ENCODE measurements at regions not wholly inside any gene's neighbourhood (a gene's known extent, or its start where the extent isn't known, plus 50 kb on each side); places are given as distances from the start of the nearest gene placed in this dataset.

GRCh38 chr1:188228623-188229022 is 1399.9 kb downstream of the PLA2G4A start:
- Mint-ChIP-seq H3K4me3 (ENCODE audit: unreplicated experiment) (no peak overlapping the region), H3K4me1 (ENCODE audit: low read depth) (no peaks in the 10 kb centered on the region), H3K9me3 (ENCODE audit: low read depth) (peaks cover 16% of the 10 kb centered on the region), H3K36me3 (ENCODE audit: low read depth) (peaks cover 3% of the 10 kb centered on the region), H3K27ac (ENCODE audit: unreplicated experiment) (no peak overlapping the region), H3K27me3 (ENCODE audit: low read depth) (peaks cover 2% of the 10 kb centered on the region)
- no peak for DNase-seq (ENCODE audit: low spot score)
- no peak for TF ChIP-seq CTCF (IDR thresholded peaks at IDR 0.05)

GRCh38 chr1:188237573-188238348 is 1409.0 kb downstream of the PLA2G4A start:
- Mint-ChIP-seq H3K4me3 (ENCODE audit: unreplicated experiment) (no peak overlapping the region), H3K27me3 (ENCODE audit: low read depth) (peaks cover 2% of the 10 kb centered on the region)
- DNase-seq (ENCODE audit: low spot score), result no peak

GRCh38 chr1:188240772-188241406 is 1412.1 kb downstream of the PLA2G4A start:
- Mint-ChIP-seq H3K36me3 (ENCODE audit: low read depth) (no peaks in the 10 kb centered on the region), H3K27me3 (ENCODE audit: low read depth) (peaks cover 2% of the 10 kb centered on the region), H3K27ac (ENCODE audit: unreplicated experiment) (no peak overlapping the region), H3K9me3 (ENCODE audit: low read depth) (no peaks in the 10 kb centered on the region), H3K4me3 (ENCODE audit: unreplicated experiment) (no peak overlapping the region), H3K4me1 (ENCODE audit: low read depth) (no peaks in the 10 kb centered on the region)
- TF ChIP-seq CTCF (IDR thresholded peaks at IDR 0.05), result no peak
- no peak for DNase-seq (ENCODE audit: low spot score)

More at GRCh38 chr1:188237573-188238348, 1409.0 kb downstream of the PLA2G4A start:
- Mint-ChIP-seq H3K9me3 (ENCODE audit: low read depth) (no peaks in the 10 kb centered on the region), H3K4me1 (ENCODE audit: low read depth) (no peaks in the 10 kb centered on the region), H3K27ac (ENCODE audit: unreplicated experiment) (no peak overlapping the region), H3K36me3 (ENCODE audit: low read depth) (no peaks in the 10 kb centered on the region)
- TF ChIP-seq CTCF (IDR thresholded peaks at IDR 0.05), result no peak

- Mint-ChIP-seq H3K4me3 (ENCODE audit: unreplicated experiment) (no peak overlapping the region), H3K27ac (ENCODE audit: unreplicated experiment) (no peak overlapping the region), H3K36me3 (ENCODE audit: low read depth) (no peaks in the 10 kb centered on the region), H3K27me3 (ENCODE audit: low read depth) (peaks cover 3% of the 10 kb centered on the region), H3K9me3 (ENCODE audit: low read depth) (no peaks in the 10 kb centered on the region), H3K4me1 (ENCODE audit: low read depth) (no peaks in the 10 kb centered on the region)
- DNase-seq (ENCODE audit: low spot score), result no peak
- no peak for TF ChIP-seq CTCF (IDR thresholded peaks at IDR 0.05)
These were observed 1412.9 kb downstream of the PLA2G4A start for GRCh38 chr1:188241629-188242028.

GRCh38 chr1:188243456-188243855 is 1414.7 kb downstream of the PLA2G4A start:
- H3K9me3 Mint-ChIP-seq (ENCODE audit: low read depth), result no peaks in the 10 kb centered on the region
- H3K27me3 Mint-ChIP-seq (ENCODE audit: low read depth), result peaks cover 2% of the 10 kb centered on the region
- no peaks in the 10 kb centered on the region for H3K36me3 Mint-ChIP-seq (ENCODE audit: low read depth)
- H3K4me3 Mint-ChIP-seq (ENCODE audit: unreplicated experiment), result no peak overlapping the region
- no peak for TF ChIP-seq CTCF (IDR thresholded peaks at IDR 0.05)
- H3K4me1 Mint-ChIP-seq (ENCODE audit: low read depth), result no peaks in the 10 kb centered on the region
- no peak overlapping the region for H3K27ac Mint-ChIP-seq (ENCODE audit: unreplicated experiment)
- no peak for DNase-seq (ENCODE audit: low spot score)

Data from chondrocyte (in vitro differentiated cells).